B cell (primary cell): ENCODE measurements at regions not wholly inside any gene's neighbourhood (a gene's known extent, or its start where the extent isn't known, plus 50 kb on each side); places are given as distances from the start of the nearest gene placed in this dataset.
"Not testable (repeated sequence)": the region's sequence is repeated elsewhere in the genome, so short reads cannot be mapped to it uniquely, and the experiment has no call there.

Experiments
- ATAC-seq: fragments of 200-7000 bp; cut with Tn5 transposase; one replicate; pipeline ENCODE4 v1.10.0; 2021; ENCODE audit warnings: low read depth, mild to moderate bottlenecking, moderate number of reproducible peaks, moderate library complexity
- CTCF ChIA-PET: fragments of 350-600 bp; sonication (Branson Sonifier 250); formaldehyde crosslinking; loops from one replicate; lab custom pipeline; 2021; ENCODE audit warnings: antibody characterized with exemption, inconsistent platforms; lab: Charles Lee
- POLR2A ChIA-PET: fragments of 350-600 bp; sonication (Branson Sonifier 250); formaldehyde crosslinking; loops from one replicate; lab custom pipeline; 2021; ENCODE audit warnings: antibody characterized with exemption; lab: Charles Lee
- DNase-seq: peaks from one replicate; pipeline ENCODE4 v3.0.0; 2013
- H2AFZ ChIP-seq: 2 replicates; pipeline ENCODE4 v1.6.1; 2012; ENCODE audit warnings: mild to moderate bottlenecking, low read depth, low read length; ENCODE audit not compliant: insufficient read depth, poor library complexity, severe bottlenecking
- H3K27ac ChIP-seq, 2 donors: 1 replicate in 1 of 2; 2 replicates in 1 of 2; pipeline ENCODE4 v1.5.1; 2012 to 2013; ENCODE audit warnings: low read length in 2 of 2, mild to moderate bottlenecking in 2 of 2, moderate library complexity in 1 of 2
- H3K27me3 ChIP-seq, 4 experiments: fragments of 200-600 bp in 1 of 4; sonication (generic) in 1 of 4; replicated peaks in 1 of 4; 1 replicate in 2 of 4; 2 replicates in 2 of 4; pipeline versions ENCODE4 v1.6.1 to v1.7.0; 2013 to 2016; ENCODE audit warnings: low read length in 3 of 4, mild to moderate bottlenecking in 2 of 4, mixed read lengths in 1 of 4, moderate library complexity in 1 of 4; ENCODE audit not compliant: insufficient read depth in 4 of 4, control insufficient read depth in 3 of 4; ENCODE audit errors: control extremely low read depth in 1 of 4
- H3K36me3 ChIP-seq, 2 experiments: replicated peaks in 1 of 2; 1 replicate in 1 of 2; 2 replicates in 1 of 2; pipeline versions ENCODE4 v1.6.1 to v1.7.1; 2013; ENCODE audit warnings: low read length in 1 of 2; ENCODE audit not compliant: insufficient read depth in 2 of 2, control insufficient read depth in 1 of 2; ENCODE audit errors: control extremely low read depth in 1 of 2, extremely low read depth in 1 of 2
- H3K4me1 ChIP-seq, 2 donors: fragments of 200-600 bp in 1 of 2; sonication (generic) in 1 of 2; 1 replicate in 1 of 2; 2 replicates in 1 of 2; pipeline versions ENCODE4 v1.5.1 to v1.6.1; 2013 to 2017; ENCODE audit warnings: low read length in 2 of 2; ENCODE audit not compliant: control insufficient read depth in 2 of 2, insufficient read depth in 2 of 2
- H3K4me2 ChIP-seq: replicated peaks from 2 replicates; pipeline ENCODE3; 2012; ENCODE audit warnings: mild to moderate bottlenecking, low read depth, low read length; ENCODE audit not compliant: poor library complexity, severe bottlenecking
- H3K4me3 ChIP-seq, 5 experiments: fragments of 200-600 bp in 1 of 5; sonication (generic) in 1 of 5; 1 replicate in 3 of 5; 2 replicates in 2 of 5; pipeline versions ENCODE4 v1.5.1 to v1.7.0; 2011 to 2016; ENCODE audit warnings: low read length in 4 of 5, mild to moderate bottlenecking in 4 of 5, low read depth in 2 of 5, control low read depth in 1 of 5, moderate library complexity in 1 of 5; ENCODE audit not compliant: insufficient read depth in 1 of 5; ENCODE audit errors: control extremely low read depth in 1 of 5, extremely low read depth in 1 of 5
- H3K79me2 ChIP-seq: fragments of 200-600 bp; sonication (generic); one replicate; pipeline ENCODE4 v1.6.0; 2016; ENCODE audit warnings: low read length; ENCODE audit not compliant: control insufficient read depth, insufficient read depth
- H3K9ac ChIP-seq: fragments of 200-600 bp; sonication (generic); 2 replicates; pipeline ENCODE4 v1.6.1; 2017; ENCODE audit warnings: mild to moderate bottlenecking, low read length, moderate library complexity
- H3K9me3 ChIP-seq, 3 donors: one replicate each; pipeline versions ENCODE4 v1.6.1 to v1.7.1; 2013; ENCODE audit warnings: low read length in 2 of 3; ENCODE audit not compliant: control insufficient read depth in 2 of 3, insufficient read depth in 1 of 3; ENCODE audit errors: control extremely low read depth in 1 of 3
- H4K20me1 ChIP-seq: 2 replicates; pipeline ENCODE4 v1.6.0; 2012; ENCODE audit warnings: mild to moderate bottlenecking, low read length; ENCODE audit not compliant: insufficient read depth, control insufficient read depth, poor library complexity, severe bottlenecking
- H3K27ac Mint-ChIP-seq: one replicate; pipeline ENCODE4 v1.8.0; 2021; ENCODE audit warnings: mixed read lengths
- H3K27me3 Mint-ChIP-seq: one replicate; pipeline ENCODE4 v1.8.0; 2021; ENCODE audit warnings: mixed read lengths
- H3K4me1 Mint-ChIP-seq: one replicate; pipeline ENCODE4 v1.8.0; 2021; ENCODE audit warnings: mixed read lengths
- H3K4me3 Mint-ChIP-seq: one replicate; pipeline ENCODE4 v1.8.0; 2021; ENCODE audit warnings: mixed read lengths
- H3K9me3 Mint-ChIP-seq: one replicate; pipeline ENCODE4 v1.8.0; 2022; ENCODE audit warnings: mixed read lengths; ENCODE audit not compliant: insufficient read depth
- CTCF ChIP-seq: fragments of 200-600 bp; IDR thresholded peaks from one replicate; pipeline ENCODE4 v1.8.0; 2022; ENCODE audit warnings: antibody characterized with exemption, mild to moderate bottlenecking
- EZH2 ChIP-seq: IDR thresholded peaks from 2 replicates; pipeline ENCODE4 v1.6.1; 2012; ENCODE audit warnings: borderline replicate concordance, low read depth, mild to moderate bottlenecking, moderate library complexity, low read length; ENCODE audit not compliant: insufficient read depth, poor library complexity, severe bottlenecking
- WGBS: methylation state at CpG from one replicate; pipeline ENCODE4 v1.1.5; 2013; ENCODE audit warnings: missing lambda C conversion rate; ENCODE audit not compliant: insufficient coverage; 5-methylcytosine and 5-hydroxymethylcytosine counted together
- intact Hi-C: fragments of 100-400 bp; cut with micrococcal nuclease; formaldehyde crosslinking; loops from one replicate; pipeline ENCODE4 v1.10.0; 2022

- ChIA-PET POLR2A (no interaction called here), CTCF (no interaction called here)
- no peak overlapping the region for H3K4me2 ChIP-seq
- Mint-ChIP-seq H3K27ac (no peak overlapping the region), H3K27me3 (peaks cover 26% of the 10 kb centered on the region), H3K9me3 (no peaks in the 10 kb centered on the region), H3K4me1 (no peaks in the 10 kb centered on the region), H3K4me3 (no peak overlapping the region)
- no peak overlapping the region for H3K27ac ChIP-seq
- no peak overlapping the region for H3K9ac ChIP-seq
- TF ChIP-seq EZH2: no peak
- no peak for TF ChIP-seq CTCF
- H3K9me3 ChIP-seq: peaks cover 0 to 9% (median 0%) of the 10 kb centered on the region in 3 donors
- no peak overlapping the region for H3K4me3 ChIP-seq
- WGBS: 72% methylated on average over 20 of the region's 30 CpGs
- DNase-seq (no peak), ATAC-seq (no peak)
- no peaks in the 10 kb centered on the region for H4K20me1 ChIP-seq
- H3K79me2 ChIP-seq: no peaks in the 10 kb centered on the region
- H2AFZ ChIP-seq: no peak overlapping the region
- H3K4me1 ChIP-seq: no peaks in the 10 kb centered on the region
- H3K36me3 ChIP-seq: no peaks in the 10 kb centered on the region
- peaks cover 0 to 2% (median 0%) of the 10 kb centered on the region in 4 experiments for H3K27me3 ChIP-seq
- intact Hi-C loops: no loop called here
These were observed 197.4 kb upstream of the PRSS16 start for GRCh38 chr6:27049863-27050781.

GRCh38 chr6:27052082-27052730 is 195.3 kb upstream of the PRSS16 start:
- H3K4me1 ChIP-seq, H3K27me3 ChIP-seq, H3K9me3 Mint-ChIP-seq, H3K79me2 ChIP-seq, H3K9me3 ChIP-seq, H3K27ac ChIP-seq, H3K36me3 ChIP-seq, H3K4me1 Mint-ChIP-seq, intact Hi-C loops, H3K4me2 ChIP-seq, H3K4me3 Mint-ChIP-seq, DNase-seq, POLR2A ChIA-PET, H3K9ac ChIP-seq, CTCF ChIA-PET, H3K4me3 ChIP-seq, H2AFZ ChIP-seq, H3K27ac Mint-ChIP-seq, ATAC-seq, H4K20me1 ChIP-seq: not testable (repeated sequence)
- 67% methylated on average over 1 of the region's 10 CpGs for WGBS
- peaks cover 36% of the 10 kb centered on the region for H3K27me3 Mint-ChIP-seq
